Glomerular visceral epithelial cell (primary cell): ENCODE measurements at regions not wholly inside any gene's neighbourhood (a gene's known extent, or its start where the extent isn't known, plus 50 kb on each side); places are given as distances from the start of the nearest gene placed in this dataset.

Experiments
- DNase-seq: peaks from one replicate; pipeline ENCODE4 v3.0.0-alpha.2; 2016; ENCODE audit errors: extremely low spot score

DNA sequence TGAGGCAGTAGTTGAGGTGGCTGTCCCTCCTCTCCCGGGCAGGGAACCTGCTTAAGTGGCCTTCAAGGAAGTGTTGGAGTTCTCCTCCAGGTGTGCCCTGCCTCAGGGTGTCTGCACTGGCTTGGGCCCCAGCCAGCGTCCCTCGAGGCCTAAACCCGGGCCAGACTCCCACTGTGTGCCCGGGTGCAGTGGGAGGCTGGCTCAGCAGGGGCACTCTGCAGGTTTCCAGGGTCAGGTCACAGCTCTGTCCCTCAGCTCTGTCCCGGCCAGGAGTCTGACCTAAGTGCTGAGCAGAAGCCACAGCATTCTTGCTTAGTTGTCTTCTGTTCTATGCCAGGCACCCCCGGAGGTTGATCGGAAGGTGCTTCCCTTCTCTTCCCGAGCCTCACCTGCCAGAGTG is 69.0 kb upstream of the OTOS start:
- no peak for DNase-seq

DNA sequence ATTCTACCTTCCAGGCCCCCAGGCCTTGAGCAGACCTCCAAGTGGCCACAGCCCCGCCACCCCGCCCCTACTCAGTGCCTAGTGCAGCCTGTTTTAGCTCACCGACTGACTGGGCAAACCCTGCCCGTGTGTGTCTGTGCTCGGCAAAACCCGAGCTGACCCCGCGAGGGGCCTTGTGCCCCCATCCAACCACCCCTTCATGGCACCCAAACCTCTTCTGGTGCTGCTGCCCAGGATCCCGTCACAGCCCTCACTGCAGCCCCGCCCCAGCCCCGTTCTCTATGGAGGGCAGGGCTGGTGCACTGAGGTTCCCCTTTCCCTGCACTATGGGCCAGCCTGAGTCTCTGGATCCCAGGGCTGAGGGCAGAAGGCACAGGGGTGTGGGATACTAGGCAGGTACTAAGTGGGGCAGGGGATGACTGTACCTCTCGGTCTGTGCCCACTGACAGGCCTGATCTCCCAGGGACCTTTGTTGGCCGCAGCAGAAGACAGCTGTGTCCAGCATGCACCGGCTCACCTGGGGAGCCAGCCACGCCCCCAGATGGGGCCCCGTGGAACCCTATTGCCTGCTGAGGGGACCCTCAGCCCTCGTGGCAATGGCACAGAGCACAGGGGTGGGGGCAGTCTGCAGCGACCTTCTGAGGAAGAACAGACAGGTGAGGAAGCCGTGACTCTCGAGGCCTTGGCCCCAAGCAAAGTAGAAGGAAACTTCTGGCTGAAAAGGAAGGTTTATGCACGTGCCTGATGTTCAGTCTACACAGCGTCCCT is 69.9 kb upstream of the OTOS start:
- no peak for DNase-seq

DNA sequence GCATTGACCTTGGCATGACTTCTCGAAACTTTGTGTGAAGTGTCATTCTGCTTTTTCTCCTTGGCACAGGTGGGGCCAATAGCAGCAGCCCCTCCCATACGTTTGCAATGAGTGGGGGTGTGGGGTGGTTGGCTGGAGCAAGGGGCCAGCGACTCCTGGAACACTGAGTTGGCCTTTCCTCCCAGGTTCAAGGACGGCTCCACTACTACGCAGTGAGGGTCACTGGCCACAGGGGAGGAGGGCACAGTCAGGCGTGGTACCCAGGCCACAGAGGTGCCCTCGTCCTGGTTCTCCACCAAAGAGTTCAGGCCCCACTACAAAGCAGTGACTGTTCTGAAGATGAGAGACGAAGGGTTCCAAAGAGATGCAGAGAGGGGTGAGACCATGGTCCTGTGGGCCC is 70.6 kb upstream of the OTOS start:
- DNase-seq: no peak

DNA sequence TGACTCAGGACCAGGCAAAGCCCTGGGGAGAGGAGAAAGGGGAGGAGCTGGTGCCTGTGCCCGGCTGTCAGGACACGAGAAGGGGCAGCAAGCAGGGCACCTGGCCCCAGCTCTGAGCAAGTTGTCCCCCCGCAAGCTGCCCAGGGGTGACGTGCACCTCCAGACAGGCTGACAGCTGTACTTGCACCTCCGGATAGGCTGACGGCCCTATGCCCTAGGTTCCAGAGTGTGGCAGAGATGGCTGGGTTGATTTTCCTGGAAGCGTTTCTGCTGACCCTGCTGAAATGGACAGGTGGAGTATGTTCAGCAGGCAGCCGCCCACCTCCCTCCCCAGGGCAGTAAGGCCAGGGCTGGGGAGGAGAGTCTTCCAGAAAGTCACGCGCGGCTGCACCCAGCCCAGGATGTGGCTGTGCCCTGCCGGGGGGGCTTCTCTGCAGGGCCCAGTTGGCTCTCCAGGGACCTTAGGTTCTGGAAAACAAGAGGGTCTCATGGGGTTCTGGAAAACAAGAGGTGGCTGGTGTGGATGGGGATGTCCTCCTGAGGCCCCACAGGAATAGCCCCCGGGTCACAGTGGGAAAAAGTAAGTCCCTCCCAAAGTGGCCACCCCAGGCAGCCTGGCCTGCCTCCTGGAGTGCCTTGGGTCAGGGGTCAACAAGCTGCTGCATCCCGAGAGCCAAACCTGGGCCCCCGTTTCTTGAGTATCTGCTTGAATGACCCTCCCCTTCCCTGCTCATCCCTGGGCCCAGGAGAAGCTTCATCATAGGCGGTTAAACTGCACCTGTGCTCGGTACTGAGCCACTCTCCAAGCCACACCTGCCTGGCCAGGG is 71.4 kb upstream of the OTOS start:
- DNase-seq: no peak

DNA sequence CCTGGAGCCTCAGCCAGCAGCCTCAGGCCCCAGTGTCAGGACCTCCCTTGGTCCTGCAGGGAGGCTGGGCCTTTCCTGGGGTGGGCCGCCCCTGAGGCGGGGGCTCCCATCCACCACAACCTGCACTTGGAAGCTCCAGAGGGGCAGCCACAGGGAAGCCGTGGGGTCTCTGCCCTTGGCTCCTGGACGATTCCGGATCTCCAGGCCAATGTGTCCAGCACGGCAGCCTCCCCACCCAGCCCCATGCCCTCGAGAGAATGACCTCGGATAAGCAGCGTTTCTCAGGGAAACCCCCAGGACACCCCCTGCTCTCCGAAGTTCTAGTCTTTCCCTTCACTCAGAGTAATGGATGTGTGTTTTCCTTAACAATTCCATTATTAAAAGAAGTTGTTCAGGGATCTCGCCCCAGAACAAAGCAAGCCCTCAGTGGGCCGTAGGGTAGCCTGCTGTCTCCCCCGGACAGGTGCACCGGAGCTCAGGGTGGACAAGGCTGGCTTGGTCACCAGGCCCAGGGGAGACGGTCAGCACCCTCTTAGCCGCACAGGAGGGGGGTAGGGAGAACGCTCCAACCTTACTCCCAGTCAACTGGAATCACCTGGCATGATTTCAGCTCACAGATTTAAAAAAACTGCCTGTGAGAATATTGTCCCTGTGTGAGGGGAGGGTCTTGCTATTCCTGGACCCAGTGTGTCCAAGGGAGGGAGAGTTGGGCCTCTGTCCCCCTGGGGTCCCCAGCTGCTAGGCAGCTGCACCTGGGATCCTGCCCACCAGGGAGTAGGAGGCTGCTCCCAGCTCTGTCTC is 72.2 kb upstream of the OTOS start:
- DNase-seq: no peak

DNA sequence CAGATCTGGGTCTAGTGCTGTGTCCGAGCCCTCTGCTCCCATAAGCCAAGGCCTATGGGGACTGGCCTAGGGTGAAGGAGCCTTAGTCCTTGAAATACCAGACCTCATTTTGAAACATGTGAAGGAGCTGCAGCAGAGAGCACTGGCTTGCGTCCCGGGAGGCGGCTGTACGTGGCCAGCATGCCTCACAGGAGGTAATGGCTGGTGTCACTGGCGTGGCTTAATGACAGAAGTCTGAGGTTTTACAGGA is 72.7 kb upstream of the OTOS start:
- DNase-seq: no peak

DNA sequence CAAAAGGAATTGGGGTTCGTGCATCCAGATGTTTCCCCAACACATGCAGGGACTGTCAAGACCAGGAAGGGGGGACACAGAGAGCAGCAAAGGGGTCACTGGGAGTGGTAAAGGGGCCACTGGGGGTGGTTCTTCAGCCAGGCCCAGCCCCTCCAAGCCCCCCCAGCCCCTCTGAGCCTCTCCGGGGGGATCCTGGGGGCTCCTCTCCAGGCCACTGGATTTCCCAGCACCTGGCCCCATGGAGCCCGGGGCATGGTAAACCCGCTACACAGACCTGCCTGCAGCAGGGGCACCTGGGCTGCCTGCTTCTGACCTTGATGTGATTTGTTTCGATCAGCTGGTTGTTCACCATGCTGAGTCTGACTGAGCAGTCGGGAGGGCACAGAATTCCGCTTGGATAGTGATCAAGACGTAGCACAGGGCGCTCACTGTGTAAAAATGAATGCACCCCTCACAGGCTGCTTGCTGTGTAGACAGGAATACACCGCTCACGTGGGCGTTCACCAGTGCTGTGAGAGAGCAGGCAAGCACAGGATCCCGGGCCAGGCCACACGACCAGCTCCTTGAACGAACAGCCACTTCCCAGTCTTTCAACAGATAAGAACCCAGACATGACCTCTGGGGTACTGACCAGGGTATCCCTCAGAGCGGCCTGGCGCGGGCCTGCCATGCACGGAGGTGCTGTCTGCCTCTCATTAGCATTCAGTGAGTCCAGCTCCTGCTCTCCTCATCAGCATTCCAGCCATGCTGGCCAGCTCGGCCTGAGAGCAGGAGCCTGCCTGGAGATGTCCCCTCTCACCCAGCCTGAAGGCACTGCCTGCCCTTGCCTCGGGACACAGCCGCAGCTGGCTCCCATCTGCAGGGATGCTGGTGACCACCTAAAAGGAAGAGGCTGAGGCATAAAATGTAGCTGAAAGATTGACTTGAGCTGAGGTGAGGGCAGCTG is 73.3 kb upstream of the OTOS start:
- no peak for DNase-seq

DNA sequence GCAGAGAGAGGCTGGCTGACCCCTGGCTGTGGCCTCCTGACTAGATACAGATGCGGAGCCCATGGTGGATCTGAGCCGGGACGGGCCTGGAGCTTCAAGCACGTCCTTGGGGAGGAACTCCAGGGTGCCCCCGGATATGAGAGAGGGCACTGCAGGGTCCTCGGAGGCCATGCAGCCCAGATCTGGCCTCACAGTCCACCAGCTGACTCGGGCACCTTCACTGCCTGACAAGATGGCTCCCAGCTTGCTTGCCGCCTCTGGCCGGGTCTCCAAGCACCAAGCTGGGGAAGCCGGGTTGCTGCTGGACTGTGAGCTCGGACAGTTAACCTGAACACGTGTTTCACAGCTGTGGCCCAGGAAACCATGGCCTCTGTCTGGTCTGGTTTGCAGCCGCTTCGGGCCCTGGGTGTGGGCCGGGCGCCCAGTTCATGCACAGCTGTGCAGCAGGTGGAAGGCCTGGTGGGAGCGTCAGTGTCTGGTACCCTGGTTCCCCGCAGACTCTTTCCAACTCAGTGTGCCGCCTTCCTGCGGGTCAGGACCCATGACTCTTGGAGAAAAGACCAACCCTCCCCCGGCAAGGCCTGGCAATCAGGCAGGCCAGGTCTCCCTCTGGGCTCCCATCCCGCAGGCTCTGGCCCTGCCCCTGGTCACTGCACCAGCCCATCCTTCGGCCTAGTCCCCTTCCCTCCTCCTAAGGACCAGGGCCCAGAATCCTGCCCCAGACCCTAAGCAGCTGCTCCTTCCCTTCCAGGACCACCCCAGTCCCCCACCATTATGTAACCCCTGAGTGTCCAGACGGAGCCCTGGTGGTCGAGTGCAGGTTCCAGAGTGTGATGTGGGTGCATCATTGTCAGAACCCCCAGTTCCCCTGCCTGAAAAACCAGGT is 74.6 kb upstream of the OTOS start:
- no peak for DNase-seq

DNA sequence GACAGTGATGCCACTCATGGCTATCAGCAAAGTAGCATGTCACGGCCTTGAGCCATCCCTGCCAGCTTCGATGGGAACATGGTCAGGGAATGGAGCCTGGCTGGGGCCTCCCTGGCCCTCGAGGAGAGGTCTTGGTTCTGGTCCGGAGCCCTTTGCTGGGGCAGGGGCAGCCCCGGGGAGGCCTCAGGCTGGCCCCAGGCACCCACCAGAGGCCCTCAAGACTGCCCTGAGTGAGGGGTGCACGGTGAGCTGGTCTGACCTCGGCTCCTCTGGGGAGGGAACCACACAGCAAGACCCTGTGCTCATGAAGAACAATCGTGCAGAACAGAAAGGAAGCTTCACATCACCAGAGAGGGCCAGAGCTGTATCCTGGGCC is 75.2 kb upstream of the OTOS start:
- no peak for DNase-seq

DNA sequence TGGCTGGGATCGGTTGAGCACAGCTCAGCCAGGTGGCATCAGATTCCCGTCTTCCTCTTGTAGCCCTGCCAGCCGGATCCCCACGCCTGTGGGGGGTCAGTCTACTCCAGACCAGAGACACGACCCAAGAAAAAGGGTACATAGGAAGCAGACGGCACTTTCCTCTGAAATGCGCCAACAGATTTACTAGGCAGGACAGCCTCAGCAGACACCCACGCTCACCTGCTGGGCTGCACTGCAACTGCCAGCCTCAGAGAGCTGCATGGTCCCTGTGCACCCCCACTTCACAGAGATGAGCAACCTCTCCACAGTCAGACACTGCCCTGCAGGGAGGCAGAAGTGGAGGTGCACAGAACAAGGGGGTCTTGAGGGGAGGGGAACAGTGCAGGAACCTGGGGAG is 75.7 kb upstream of the OTOS start:
- DNase-seq: no peak

DNA sequence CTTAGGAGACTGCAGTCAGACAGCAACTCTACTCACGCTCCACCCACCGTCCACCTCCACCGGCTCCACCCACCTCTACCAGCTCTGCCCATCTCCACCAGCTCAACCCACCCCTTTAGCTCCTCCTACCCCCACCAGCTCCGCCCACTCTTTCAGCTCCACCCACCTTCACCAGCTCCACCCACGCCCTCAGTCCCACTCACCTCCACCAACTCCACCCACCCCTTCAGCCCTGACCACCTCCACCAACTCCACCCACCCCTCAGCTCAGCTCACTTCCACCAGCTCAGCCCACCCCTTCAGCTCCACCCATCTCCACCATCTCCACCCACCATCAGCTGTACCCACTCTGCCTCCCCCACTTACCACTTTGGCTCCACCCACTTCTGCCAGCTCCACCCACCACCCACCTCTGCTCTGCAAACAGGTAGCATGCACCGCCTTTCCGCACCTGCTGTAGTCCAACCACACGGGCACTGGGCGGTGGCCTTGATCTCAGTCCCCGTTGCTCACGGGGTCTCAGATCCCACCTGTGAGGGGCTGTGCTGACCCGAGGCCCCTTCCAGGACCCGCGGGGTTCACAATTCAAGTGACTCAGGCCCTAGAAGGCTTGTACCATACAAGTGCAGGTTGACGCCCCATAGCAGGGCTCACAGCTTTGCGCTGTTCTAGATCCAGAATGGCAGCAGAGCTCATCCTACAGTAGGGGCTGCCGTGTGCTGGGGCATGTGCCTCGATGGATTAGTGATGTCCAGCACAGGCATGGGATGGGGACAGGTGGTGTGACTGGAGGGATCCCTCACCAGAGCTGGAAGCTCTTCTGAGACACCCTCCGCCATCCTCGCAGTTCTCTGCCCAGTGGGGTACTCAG is 77.2 kb upstream of the OTOS start:
- DNase-seq: no peak

DNA sequence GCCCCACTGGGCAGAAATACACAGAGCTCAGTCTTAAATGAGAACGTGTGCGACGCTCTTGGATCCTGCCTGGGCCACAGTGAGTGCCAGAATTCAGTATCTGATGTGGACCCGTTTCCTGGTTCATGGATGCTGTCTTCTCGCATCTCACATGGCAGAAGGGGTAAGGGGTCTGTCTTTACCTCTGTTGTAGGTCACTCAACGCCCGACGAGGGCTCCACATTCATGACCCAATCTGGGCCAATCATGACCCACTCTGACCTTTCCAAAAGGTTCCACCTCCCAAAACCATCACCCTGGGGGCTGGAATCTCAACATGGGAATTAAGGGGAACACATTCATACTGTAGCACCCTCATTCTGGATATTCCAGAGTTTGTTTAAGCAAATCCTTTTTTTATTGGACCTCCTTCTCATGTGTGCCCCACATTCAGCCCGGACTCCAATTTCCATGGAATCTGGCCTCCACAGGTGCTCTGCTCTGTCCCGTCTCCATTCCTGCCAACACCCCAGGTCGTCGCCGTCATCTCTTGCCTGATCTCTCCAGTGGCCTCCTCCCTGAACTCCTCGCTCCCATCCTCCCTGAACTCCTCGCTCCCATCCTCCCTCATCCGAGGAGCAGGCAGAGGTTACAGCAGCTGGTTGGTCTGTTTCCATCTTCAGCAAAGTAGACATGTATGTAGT is 78.9 kb upstream of the OTOS start:
- DNase-seq: no peak

DNA sequence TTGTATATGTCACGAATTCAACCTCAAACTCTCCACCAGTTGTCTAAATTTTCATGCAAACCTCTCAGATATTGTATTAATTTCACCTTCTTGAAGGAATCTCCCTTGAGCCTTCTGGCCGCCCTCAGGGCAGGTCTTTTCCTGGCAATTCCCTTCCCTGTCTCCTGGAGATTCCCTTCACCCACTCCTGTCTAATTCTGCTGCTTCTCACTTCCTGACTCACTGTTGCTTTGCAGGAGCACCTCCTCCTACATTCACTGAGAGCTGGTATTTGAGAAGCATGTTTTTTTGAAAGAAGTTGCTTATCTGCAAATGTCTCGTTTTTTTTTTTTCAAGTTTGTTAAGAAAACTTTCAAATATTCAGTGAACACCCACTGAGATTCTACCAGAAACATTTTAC is 79.9 kb upstream of the OTOS start:
- peak; percentile 44 for DNase-seq

DNA sequence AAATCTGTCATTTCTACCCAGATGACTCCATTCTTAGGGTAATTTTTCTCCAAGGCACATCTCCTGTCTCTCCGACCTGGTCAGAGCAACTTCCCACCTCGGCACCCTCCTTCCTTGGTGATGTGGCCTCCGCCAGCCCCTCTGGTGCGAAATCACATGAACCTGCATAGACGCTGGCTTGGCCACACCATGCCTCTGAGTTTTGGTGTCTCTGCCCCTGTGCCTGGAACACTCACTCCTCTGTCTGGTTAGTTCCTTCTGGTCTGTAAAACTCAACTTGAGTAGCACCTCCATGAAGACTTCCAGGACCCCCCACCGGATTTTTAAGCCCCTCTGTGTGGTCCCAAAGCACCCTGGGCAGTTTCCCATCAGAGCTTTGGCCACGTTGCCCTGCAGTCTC is 83.2 kb upstream of the OTOS start:
- no peak for DNase-seq

DNA sequence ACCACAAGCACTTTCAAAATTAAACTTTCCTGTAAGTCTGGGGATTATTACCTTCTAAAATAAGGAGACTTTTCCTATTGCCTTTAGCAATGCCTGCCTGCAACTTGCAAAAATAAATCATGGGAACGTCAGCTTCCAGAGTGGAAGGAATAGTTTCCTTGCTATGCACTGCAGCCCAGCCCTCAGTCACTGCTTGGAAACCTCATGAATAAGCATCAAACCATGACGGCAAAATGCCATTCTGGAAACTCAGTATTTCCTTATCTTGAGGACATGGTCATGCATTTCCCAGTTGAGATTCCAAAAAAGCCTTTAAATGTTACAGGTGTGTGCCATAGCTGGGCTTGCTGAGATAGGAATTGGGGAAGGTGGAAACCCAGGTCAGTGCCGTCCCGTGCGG is 84.2 kb upstream of the OTOS start:
- peak; percentile 25 for DNase-seq

DNA sequence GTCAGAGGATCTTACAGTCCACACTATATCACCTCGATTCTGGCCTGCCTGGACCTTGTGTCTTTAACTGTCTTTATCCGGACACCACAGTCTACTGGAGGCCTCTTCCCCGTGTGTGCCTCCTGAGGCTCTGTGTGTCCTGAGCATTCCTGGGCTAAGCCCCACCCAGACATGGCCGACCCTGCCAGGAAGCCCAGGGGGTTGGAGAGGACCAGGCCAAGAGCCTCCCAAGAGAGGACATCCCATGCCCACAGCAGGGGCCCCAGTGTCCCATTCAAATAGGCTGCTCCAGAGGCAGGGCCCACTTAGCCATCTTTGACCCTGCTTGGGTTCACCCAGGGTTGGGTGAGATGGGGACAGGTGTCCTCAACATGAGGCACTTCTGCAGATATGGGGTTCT is 84.7 kb upstream of the OTOS start:
- no peak for DNase-seq

DNA sequence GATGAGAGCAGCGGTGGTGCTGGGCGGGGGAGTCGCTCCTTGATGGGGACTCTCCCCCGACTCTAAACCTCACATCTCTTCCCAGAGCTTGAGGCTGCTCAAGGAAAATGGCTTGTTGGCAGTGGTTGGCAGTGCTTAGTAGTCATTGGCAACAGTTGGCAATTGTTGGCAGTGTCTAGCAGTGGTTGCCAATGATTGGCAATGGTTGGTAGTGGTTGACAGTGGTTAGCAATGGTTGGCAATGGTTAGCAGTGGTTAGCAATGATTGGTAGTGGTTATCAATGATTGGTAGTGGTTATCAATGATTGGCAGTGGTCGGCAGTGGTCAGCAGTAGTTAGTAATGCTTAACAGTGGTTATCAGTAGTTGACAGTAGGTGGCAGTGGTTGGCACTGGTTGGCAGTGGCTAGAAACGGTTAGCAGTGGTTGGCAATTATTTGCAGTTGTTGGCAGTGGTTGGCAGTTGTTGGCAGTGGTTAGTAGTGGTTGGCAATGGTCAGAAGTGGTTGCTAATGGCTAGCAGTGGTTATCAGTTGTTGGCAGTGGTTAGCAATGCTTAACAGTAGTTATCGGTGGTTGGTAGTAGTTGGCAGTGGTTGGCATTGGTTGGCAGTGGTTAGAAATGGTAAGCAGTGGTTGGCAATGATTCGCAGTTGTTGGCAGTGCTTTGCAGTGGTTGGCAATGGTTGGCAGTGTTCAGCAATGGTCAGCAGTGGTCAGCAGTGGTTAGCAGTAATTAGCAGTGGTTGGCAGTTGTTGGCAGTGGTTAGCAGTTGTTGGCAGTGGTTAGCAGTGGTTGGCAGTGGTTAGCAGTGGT is 85.4 kb upstream of the OTOS start:
- DNase-seq: no peak
